GM18861 (cell line): ENCODE measurements at regions not wholly inside any gene's neighbourhood (a gene's known extent, or its start where the extent isn't known, plus 50 kb on each side); places are given as distances from the start of the nearest gene placed in this dataset.
"Not testable (repeated sequence)": the region's sequence is repeated elsewhere in the genome, so short reads cannot be mapped to it uniquely, and the experiment has no call there.

Experiments used
- ATAC-seq: cut with Tn5 transposase; IDR thresholded peaks from one replicate; pipeline ENCODE4 v1.9.1; 2021; ENCODE audit not compliant: unreplicated experiment

DNA sequence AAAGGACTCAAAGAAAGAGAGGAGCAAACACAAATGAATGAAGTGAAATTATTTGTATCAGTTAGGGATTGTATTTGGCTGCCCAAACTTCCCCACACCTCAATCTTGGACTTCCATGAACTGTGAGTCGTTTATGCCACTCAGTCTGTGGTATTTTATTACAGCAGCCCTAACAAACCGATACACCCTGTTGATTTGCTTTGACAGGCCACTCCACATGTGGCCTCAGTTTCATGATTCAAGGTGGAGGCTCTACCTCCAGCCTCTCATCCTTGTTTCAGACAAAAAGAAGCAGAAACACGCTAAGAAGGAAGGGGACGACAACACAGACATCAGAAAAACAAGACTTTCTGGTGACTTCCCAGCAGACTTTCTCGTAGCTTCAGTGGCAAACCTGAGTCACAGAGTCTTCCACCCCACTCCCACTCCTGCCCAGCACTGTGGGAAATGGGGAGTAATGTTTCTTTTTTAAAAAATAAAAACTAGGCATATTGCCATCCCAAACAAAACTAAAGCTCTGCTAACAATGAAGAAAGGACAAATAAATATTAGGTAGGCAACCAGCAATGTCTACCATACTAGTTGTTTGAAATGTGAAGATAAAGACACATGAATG lies 52.2 kb upstream of the ABCA1 start:
- ATAC-seq: no peak

DNA sequence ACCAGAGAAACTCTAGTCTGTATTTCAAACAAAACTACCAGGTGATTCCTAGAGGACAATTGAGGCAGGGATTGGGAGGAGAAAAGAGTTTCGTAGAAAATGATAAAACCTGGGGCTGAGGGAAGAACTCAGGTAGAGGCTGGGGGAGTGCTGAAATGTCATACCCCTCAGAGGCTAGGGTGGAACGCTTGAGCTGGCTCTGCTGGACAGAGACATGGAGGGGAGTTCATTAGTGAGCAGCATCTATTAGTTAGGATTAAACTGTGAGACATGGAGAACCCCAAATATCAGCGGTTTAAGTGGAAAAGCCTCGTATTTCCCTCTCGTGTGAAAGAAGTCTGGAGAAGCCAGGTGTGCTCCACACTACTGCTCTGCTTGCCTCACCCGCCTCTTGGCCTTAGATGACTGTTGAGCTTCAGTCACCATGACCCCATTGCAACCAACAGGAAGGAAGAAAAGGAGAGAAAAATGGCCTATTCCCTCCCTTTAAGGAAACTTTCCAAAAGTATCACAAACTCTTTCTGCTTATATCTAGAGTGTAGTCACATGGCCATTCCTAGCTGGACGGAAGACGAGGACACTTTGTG lies 53.7 kb upstream of the ABCA1 start:
- ATAC-seq: no peak

DNA sequence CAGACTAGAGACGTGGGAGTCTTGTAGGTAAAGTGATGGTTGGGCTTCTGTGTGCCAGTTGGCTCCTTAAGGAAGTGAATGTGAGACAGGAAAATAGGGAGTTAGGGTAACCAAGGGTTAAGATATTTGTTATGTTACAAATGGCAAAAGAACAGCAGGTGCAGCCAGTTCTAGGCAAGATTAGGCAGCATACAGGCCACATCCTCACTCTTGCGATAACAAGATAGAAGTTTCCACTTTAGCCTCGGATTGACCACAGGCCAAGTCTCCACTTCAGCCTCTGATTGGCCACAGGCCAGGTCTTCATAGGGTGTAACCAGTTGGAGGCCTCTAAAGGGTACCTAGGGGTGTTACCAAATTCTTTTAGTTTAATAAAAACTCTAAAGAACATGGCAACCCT lies 54.6 kb upstream of the ABCA1 start:
- ATAC-seq: no peak

DNA sequence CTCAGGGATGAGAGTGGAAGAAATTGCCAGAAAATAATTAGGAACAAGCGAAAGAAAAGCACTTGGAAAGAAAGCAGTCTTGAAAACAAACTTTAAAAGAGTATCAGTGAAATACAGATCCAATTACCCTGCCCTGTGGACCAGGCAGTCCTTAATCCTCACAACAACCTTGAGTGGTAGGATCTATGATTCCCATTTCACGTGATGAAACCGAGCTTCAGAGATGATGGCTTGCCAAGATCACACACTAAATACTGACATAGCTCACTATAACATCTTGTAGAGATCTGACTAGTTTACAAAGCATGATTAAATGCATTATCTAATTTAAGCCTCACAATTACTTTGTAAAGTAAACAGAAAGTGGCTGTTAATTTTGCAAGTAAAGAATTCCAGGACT lies 55.5 kb upstream of the ABCA1 start:
- ATAC-seq: no peak

DNA sequence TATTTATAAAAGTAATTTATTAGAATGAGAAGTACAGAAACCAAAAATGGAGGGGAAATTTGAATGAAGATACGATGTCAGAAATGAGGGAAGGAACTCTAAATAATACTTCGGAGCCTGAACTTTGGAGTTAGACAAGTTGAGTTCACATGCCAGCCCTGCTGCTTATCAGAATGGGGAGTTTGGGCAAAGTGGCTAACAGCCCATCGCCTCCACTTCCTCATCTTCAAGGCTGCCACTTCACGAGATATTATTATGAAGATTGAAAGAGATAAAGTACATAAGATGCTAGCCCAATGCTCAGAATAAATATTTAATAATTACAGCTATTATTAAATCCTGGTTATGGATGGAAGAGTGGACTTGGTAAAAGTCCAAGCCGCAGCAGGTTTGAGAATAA lies 56.2 kb upstream of the ABCA1 start:
- no peak for ATAC-seq

DNA sequence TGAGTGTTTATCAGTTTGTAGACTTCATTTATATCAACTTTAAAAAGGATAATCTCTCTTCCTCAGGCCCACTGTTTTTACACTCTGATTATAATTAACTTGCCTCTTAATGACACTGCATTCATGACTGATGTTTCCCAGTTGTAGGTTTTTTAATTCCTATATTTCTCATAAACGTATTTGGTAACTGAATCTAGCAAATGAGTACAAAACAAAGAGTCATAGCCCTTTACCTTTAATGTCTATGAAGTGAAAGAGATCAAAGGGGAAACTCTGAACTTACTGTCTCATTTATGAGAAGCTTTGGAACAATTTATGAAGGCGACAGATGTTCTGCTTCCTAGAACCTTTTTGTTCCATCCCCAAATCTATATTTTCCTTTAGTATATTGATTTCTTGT lies 56.6 kb upstream of the ABCA1 start:
- no peak for ATAC-seq

DNA sequence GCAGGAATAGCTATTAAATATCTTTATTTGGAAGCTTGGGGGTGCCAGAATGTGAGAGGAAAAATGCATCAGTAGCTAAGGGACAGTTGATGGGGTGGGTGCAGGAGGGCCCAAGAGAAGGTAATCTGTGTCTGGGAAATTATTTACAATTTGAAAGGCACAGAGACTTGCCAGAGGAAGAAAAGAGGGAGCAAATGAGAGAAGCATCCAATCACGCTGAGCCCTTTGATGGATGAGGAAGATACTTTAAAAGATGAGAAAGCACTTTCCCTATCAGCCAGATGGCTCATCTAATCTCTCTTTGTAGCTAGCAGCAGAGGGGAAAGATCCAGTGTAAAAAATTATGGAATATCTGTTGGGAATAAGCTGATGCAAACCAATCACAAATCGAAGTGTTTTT lies 57.0 kb upstream of the ABCA1 start:
- ATAC-seq: no peak

DNA sequence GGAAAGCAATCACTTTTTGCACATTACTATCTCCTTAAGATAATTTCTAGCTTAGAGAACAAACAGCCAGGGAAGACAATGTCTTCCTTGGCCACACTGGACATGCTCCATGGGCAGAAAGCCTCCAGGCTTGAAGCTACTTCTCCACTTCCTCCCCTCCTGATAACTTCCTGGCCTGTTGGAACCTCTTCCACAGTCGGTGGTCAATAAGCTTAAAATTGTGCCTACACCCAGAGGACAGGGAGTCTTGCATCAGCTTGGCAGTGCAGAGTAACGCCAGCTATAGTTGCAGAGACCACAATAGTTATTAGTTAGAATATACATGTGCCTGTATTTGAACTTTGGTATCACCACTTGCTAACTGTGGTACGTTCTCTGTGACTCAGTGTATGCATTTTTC lies 58.1 kb upstream of the ABCA1 start:
- ATAC-seq: no peak

DNA sequence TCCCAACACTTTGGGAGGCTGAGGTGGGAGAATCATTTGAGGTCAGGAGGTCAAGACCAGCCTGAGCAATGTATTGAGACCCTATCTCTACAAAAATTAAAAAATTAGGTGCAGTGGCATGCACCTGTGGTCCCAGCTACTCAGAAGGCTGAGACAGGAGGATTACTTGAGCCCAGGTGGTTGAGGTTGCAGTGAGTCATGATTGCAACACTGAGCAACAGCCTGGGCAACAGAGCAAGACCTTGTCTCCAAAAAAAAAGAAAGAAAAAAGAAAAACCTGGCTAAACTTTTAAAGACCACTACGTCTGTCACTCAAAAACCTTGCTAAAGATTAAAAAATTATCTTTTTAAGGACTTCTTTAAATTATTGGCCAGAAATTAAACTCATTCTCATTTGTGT lies 59.8 kb upstream of the ABCA1 start:
- no peak for ATAC-seq

DNA sequence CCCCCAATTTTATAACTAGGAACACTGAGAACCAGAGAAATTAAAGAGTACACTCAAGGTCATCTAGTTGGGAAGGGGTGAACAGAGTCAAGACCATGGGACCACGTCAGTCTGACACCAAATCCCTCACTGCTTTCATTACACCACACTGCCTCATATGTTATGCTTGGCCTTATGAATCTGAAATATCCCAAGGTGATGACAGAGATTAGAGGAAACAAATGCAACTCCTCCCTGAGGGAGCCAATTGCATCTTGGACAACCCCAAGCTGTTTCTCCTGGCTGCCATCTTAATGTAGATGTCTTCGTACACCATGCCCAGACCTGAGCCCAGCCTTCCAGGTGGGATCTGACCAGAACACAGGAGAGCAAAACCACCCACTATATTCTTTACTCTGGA lies 60.6 kb upstream of the ABCA1 start:
- ATAC-seq: no peak

DNA sequence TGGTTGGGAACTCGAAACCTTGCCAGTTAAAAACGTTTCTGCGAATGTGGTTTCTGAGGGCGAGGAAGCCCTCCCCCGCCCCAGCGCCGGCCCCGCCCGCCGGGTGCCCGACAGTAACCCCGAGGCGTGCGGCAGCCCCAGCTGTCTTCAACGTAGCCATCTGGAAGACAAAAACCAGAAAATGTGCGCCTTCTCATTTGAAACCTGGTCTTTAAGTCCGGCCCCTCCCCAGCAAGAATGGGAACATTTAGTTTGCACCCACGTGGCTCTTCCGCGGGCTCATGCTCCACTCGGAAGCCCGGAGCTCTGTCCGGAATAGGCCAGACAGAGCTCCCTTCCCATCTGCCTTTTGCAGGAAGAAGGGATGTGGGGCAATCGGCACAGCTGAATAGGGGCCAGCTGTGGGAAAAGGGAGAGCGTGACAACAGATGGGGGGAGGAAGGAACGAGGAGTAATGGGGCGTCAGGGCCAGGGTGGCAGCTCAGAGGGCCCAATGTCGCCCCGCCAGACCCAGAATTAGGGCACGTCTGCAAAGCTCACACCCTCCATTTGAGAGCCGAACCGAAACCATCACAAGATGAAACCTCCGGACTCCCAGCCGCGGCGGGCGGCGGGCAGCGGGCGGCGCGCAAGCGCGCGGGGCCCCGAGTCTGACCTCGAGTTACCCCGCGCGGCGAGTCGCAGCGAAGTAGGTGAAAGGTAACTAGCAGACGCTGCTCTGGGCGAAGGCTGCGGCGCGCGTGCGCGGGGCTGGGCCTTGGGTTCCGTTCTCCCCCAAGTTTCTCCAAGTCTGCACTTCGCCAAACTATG lies 63.4 kb upstream of the ABCA1 start:
- peak; percentile 81 for ATAC-seq

DNA sequence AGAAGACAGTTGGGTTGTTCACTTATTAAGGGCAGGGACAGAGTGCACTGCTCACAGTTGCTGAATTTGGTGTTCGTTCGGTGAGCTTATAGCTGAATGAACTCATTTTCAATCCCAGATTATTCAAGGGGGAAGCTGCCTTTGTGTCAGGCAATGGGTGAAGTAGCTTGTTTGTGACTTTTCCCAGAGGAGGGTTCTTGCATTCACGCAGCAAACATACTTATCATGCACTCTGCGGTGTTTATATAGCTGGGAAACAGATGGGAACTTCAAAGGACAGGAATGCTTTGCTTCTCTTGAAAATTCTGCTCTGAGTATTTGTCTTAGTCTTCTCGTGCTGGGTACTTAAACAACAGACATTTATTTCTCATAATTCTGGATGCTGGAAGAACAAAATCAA lies 64.7 kb upstream of the ABCA1 start:
- ATAC-seq: no peak

DNA sequence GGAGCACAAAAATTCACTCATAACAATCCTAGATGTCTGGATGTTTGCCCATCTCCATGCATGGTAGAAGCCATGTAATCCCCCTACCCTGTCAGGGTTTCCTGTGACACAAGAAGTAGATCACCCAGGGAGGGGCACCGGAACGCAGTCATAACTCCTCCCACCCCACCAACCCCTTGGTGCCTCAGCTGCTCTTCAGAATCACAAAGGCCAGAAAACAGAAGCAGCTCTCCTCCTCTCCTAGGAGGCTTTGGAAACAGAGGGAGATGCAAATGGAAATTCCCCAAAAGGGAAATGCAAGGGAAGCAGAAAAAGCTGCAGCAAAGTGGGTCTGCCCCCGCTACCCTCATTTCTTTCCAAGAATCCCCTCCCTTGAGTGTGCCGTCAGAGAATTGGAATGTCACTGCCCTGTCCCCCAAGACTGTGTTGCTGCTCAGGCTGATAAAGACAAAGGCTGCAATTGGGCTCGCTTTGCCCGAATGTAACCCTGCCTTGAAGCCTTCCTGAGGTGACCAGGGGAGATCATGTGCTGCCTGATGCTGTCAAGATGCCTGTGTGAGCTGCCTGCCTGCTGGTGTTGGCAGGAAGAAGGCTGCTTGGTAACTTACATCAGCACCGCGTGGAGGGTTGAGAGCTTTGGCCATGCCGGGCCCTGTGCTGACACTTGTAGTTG lies 65.5 kb upstream of the ABCA1 start:
- ATAC-seq: no peak

DNA sequence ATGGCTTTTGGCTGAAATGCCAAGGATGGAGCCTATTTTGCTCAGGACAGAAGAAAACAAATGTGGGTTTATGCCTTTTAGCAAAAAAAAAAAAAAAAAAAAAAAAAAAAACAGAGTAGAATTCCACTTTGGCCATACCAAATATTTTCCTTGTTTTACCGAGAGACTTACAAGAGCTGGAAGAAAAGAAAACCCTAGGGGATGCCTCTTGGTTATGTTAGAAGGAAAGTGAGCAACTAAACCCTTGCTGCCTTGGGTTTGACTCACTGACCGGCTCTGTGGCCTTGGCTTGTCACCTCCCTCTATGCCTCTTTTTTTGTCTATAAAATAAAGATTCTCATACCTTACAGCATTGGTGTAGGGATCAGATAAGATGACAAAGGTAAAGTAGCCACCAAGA lies 69.6 kb upstream of the ABCA1 start:
- ATAC-seq: no peak

DNA sequence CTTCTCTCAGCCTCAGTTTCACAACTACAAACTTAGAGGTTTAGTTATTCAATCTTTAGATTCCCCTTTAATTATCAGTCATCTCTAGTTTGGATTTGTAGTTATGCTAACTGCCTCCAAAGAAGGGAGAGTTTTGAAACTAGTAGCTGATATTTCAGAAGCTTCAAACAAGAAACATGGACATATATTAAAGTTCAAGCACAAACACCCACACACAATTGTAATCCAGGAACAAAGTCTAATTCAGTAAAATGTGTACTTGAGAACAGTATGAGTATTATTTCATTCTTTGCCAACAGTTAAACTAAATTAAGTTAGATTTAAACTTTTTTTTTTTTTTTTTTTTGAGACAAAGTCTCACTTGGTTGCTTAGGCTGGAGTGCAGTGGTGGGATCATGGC lies 71.2 kb upstream of the ABCA1 start:
- ATAC-seq: no peak

DNA sequence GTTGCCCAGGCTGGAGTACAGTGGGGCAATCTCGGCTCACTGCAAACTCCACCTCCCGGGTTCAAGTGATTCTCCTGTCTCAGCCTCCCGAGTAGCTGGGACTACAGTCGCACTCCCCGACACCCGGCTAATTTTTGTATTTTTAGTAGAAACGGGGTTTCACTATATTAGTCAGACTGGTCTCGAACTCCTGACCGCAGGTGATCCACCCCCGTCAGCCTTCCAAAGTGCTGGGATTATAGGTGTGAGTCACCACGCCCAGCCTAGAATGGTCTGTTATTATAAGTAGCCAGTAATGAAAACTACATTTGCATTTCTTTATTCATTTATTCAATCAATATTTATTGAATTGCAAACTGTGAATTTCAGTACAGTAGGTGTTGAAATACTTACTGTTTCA lies 72.6 kb upstream of the ABCA1 start:
- ATAC-seq: not testable (repeated sequence)

DNA sequence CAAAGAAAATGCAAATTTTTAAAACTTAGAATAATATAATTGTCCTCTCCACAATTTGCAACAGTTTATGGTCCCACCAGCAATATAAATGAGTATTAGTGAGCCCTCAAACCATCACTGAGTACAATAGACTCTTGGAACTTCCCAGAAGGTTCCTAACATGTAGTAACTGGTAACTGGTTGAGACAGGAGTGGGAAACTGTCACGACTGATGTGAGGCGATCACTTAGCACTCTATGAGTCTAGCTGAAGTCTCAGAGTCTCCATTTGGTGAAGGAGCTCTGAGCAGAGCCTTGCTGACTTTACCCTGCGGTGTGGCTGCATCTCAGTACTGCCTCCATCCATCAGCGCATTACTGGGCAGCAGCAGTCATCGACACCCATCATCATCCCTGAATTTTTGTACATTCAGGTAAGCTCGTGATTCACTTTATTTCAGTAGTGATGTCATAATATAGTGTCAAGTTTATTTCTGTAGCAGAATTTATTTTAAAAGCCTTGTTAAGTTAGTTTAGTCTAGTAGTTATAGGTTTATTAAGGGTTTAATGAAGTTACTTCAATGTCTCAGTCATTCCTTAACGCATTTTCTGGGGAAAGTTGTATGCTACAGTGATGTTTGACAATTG lies 76.6 kb upstream of the ABCA1 start:
- no peak for ATAC-seq

DNA sequence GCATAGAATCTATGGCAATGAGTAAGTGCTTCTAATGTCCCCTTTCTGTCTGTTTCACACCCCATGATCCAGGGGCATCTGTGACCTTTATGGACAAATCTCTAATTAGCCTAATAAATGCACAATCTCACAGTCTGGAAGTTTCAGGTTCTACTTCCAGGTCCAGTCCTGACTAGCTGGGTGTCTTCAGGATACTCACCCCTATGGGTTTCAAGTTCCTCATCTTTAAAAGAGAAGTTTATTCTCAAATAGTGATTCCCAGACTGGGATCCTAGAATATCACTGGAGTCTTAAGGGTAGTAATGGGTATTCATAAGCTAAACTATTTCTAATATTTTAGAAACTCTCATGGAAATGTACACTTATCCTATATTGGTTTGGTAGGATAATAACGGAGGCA lies 77.2 kb upstream of the ABCA1 start:
- ATAC-seq: no peak

DNA sequence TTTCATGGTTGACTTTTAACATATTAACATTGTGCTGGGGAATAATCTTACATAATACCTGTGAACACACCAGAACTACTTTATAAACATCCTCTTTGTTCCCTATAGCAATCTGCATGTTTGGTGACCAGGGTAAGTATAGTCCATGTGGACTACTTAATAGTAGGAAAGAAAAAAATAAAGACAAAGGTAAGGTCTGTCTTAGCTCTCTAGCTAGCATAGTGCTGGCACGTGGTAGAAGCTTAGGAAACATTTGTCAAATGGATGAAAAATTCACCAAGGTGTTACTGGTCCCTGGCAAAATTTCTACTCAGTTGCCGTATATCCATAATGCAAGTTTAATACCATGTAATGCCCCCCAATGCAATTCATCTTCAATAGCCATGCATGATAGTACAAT lies 78.6 kb upstream of the ABCA1 start:
- no peak for ATAC-seq

DNA sequence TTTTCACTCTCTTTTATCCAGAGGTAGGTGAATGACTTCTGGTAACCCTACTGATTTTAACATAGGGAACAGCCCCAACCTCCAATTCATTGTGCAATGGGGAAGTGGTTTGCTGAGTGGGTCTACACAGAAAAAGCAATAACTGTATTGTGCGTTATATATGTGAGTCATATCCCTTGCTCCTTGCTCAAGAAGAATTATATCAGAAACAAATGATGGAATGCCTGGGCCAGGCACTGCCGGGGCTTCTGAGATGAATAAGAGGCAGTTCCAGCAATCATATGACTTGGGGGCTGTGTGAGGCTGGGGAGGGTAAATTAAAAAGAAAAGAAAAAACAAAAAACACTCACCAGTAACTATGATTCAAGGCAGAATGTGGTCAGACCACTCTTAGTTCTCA lies 79.2 kb upstream of the ABCA1 start:
- no peak for ATAC-seq

DNA sequence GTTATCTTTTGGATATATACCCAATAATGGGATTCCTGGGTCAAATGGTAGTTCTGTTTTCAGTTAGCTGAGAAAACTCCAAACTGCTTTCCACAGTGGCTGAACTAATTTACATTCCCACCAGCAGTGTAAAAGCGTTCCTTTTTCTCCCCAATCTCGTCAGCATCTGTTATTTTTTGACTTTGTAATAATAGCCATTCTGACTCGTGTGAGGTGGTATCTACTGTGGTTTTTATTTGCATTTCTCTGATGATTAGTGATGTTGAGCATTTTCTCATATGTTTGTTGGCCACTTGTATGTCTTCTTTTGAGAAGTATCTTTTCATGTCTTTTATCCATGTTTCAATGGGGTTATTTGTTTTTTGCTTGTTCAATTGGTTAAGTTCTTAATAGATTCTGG lies 82.1 kb upstream of the ABCA1 start:
- not testable (repeated sequence) for ATAC-seq

DNA sequence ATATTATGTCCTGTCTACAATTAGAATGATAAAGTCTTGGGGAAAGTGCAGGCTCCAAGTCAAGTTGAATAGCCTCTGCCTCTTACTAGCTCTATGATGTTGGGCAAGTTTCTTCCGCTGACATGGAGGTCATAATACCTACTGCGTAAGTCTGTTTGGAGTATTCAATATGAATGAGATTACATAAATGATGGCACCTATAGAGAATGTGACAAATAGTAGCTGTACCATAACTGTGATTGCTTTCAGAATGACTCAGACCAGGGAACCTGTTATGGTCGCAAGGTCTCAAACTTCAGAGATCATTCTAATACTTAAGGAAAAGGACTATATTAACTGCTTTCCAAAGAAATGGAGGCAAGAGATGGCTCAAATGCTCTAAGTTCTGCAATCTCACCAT lies 94.0 kb upstream of the ABCA1 start:
- no peak for ATAC-seq
